ENCODE measurements at regions not wholly inside any gene's neighbourhood (a gene's known extent, or its start where the extent isn't known, plus 50 kb on each side); places are given as distances from the start of the nearest gene placed in this dataset.

DNA sequence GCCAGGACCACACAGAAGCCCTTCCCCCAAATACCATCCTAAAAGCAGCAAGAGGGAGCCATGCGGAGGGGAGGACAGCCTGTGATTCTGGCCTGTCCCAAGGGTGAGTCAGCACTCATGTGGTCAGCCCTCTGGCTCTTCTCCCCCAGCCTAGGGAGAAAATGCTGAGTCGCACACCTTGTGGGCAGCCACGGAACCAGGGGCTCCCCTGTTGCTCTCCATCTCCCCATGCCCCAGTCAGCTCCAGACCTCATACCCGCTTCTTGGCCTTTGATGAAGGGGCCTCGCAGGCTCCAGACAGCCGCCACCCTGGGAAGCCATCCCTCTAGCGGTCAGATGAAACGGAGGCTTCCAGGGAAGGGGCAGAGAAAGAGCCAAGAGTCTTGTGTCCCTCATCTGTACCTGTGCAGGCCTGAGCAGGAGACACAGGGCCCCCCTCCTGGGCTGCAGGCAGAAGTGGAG is 181.3 kb upstream of the SIX2 start:
- no peak for TF ChIP-seq ESRRG (CRISPR knock-in tag; IDR thresholded peaks at IDR 0.05)
- TF ChIP-seq CSDC2 (CRISPR knock-in tag; IDR thresholded peaks at IDR 0.05) = no peak
- no peak for TF ChIP-seq GLIS3 (CRISPR knock-in tag; IDR thresholded peaks at IDR 0.05)
- TF ChIP-seq, protein P1, sequence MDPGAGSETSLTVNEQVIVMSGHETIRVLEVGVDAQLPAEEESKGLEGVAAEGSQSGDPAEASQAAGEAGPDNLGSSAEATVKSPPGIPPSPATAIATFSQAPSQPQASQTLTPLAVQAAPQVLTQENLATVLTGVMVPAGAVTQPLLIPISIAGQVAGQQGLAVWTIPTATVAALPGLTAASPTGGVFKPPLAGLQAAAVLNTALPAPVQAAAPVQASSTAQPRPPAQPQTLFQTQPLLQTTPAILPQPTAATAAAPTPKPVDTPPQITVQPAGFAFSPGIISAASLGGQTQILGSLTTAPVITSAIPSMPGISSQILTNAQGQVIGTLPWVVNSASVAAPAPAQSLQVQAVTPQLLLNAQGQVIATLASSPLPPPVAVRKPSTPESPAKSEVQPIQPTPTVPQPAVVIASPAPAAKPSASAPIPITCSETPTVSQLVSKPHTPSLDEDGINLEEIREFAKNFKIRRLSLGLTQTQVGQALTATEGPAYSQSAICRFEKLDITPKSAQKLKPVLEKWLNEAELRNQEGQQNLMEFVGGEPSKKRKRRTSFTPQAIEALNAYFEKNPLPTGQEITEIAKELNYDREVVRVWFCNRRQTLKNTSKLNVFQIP (CRISPR knock-in tag; IDR thresholded peaks at IDR 0.05; ENCODE audit: borderline replicate concordance, low read depth) = no peak
- TF ChIP-seq ZNF70 (CRISPR knock-in tag; IDR thresholded peaks at IDR 0.05) = no peak
- TF ChIP-seq BACH2 (CRISPR knock-in tag; IDR thresholded peaks at IDR 0.05; ENCODE audit: borderline replicate concordance) = no peak
- TF ChIP-seq, protein P2, sequence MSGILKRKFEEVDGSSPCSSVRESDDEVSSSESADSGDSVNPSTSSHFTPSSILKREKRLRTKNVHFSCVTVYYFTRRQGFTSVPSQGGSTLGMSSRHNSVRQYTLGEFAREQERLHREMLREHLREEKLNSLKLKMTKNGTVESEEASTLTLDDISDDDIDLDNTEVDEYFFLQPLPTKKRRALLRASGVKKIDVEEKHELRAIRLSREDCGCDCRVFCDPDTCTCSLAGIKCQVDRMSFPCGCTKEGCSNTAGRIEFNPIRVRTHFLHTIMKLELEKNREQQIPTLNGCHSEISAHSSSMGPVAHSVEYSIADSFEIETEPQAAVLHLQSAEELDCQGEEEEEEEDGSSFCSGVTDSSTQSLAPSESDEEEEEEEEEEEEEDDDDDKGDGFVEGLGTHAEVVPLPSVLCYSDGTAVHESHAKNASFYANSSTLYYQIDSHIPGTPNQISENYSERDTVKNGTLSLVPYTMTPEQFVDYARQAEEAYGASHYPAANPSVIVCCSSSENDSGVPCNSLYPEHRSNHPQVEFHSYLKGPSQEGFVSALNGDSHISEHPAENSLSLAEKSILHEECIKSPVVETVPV (CRISPR knock-in tag; IDR thresholded peaks at IDR 0.05) = no peak
- TF ChIP-seq TOX (CRISPR knock-in tag; IDR thresholded peaks at IDR 0.05; ENCODE audit: borderline replicate concordance) = no peak
- ATAC-seq = peak; percentile 65

DNA sequence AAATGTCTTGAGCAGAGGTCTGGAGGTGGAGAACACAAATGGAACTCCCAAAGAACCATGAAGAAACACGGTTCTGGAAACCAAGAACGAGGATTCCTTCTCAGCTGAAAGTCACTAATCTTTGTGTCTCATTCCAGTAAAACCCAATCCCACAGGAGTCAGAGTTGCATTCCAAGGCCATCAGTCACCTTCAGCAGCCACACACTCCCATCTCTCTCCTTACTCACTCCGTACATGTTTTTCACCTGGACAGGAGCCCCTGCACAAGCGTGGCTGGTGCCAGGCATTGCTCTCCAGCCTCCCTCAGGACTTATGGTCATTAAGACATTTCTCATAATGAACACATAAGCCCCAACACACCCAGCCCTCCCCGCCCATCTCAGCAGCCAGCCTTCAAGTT is 175.4 kb upstream of the SIX2 start:
- TF ChIP-seq RARB (CRISPR knock-in tag; IDR thresholded peaks at IDR 0.05) (no peak), TCF4 (CRISPR knock-in tag; IDR thresholded peaks at IDR 0.05; ENCODE audit: borderline replicate concordance) (no peak), PPARA (CRISPR knock-in tag; IDR thresholded peaks at IDR 0.05; ENCODE audit: borderline replicate concordance) (no peak), GLIS3 (CRISPR knock-in tag; IDR thresholded peaks at IDR 0.05) (no peak), ZNF70 (CRISPR knock-in tag; IDR thresholded peaks at IDR 0.05) (no peak), ARNTL (CRISPR knock-in tag; IDR thresholded peaks at IDR 0.05; ENCODE audit: borderline replicate concordance, low read depth) (no peak)
- TF ChIP-seq, protein P3, sequence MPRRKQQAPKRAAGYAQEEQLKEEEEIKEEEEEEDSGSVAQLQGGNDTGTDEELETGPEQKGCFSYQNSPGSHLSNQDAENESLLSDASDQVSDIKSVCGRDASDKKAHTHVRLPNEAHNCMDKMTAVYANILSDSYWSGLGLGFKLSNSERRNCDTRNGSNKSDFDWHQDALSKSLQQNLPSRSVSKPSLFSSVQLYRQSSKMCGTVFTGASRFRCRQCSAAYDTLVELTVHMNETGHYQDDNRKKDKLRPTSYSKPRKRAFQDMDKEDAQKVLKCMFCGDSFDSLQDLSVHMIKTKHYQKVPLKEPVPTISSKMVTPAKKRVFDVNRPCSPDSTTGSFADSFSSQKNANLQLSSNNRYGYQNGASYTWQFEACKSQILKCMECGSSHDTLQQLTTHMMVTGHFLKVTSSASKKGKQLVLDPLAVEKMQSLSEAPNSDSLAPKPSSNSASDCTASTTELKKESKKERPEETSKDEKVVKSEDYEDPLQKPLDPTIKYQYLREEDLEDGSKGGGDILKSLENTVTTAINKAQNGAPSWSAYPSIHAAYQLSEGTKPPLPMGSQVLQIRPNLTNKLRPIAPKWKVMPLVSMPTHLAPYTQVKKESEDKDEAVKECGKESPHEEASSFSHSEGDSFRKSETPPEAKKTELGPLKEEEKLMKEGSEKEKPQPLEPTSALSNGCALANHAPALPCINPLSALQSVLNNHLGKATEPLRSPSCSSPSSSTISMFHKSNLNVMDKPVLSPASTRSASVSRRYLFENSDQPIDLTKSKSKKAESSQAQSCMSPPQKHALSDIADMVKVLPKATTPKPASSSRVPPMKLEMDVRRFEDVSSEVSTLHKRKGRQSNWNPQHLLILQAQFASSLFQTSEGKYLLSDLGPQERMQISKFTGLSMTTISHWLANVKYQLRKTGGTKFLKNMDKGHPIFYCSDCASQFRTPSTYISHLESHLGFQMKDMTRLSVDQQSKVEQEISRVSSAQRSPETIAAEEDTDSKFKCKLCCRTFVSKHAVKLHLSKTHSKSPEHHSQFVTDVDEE (CRISPR knock-in tag; IDR thresholded peaks at IDR 0.05) = no peak
- TF ChIP-seq, protein P1 (CRISPR knock-in tag; IDR thresholded peaks at IDR 0.05; ENCODE audit: borderline replicate concordance, low read depth) = no peak
- ATAC-seq = peak; percentile 56

DNA sequence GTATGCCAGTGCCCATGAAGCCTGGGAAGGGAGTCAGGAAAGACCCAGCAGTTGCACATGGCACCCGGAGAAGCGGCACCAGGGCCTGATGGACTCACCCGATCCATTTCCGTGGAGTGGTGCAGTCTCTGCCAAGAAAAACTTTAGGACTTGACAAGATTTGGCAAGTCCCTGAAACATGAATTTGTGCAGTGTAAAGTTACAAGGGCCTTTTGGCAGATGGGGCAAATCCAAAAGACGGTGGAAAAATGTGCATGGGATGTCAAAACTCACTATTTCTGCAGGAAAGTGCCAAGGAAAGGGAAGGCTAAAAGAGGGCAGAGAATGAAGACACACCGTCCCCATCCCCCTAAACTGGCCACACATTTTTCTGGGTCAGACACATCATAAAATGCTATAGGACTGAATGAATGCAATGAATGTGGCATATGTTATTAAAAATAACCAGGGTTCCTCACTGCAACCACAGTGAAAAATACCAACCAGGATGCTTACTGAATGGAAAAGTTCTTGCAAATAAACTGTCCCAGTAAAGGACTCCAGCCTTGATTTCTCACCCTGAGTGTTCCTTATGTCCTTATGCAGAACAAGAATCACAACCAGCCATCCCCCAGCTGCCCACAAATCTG is 173.5 kb upstream of the SIX2 start:
- TF ChIP-seq ZC3H10 (CRISPR knock-in tag; IDR thresholded peaks at IDR 0.05) (no peak), CSDC2 (CRISPR knock-in tag; IDR thresholded peaks at IDR 0.05) (no peak), ARNTL (CRISPR knock-in tag; IDR thresholded peaks at IDR 0.05; ENCODE audit: borderline replicate concordance, low read depth) (no peak), BACH2 (CRISPR knock-in tag; IDR thresholded peaks at IDR 0.05; ENCODE audit: borderline replicate concordance) (no peak)
- TF ChIP-seq, protein P4, sequence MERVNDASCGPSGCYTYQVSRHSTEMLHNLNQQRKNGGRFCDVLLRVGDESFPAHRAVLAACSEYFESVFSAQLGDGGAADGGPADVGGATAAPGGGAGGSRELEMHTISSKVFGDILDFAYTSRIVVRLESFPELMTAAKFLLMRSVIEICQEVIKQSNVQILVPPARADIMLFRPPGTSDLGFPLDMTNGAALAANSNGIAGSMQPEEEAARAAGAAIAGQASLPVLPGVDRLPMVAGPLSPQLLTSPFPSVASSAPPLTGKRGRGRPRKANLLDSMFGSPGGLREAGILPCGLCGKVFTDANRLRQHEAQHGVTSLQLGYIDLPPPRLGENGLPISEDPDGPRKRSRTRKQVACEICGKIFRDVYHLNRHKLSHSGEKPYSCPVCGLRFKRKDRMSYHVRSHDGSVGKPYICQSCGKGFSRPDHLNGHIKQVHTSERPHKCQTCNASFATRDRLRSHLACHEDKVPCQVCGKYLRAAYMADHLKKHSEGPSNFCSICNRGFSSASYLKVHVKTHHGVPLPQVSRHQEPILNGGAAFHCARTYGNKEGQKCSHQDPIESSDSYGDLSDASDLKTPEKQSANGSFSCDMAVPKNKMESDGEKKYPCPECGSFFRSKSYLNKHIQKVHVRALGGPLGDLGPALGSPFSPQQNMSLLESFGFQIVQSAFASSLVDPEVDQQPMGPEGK (CRISPR knock-in tag; IDR thresholded peaks at IDR 0.05; ENCODE audit: borderline replicate concordance) = no peak
- peak; percentile 34 for ATAC-seq

DNA sequence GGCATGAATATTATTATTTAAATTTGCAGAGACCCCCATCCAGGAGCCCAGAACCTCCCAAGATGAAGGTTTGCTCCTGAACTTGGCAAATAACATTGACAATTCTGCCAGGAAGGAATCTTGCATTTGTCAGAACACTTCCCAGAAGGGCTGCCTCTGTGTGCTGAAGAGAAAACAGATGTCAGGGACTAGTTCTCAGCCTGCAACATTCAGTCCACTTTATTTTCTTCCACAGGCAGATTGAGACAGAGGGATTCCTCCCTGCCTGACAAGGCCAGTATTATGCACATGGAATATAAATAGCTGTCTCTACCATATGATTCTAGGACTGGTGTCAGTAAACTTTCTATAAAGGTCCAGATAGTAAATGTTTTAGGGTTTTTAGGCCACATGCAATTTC is 171.5 kb upstream of the SIX2 start:
- no peak for ATAC-seq
- TF ChIP-seq TOX (CRISPR knock-in tag; IDR thresholded peaks at IDR 0.05; ENCODE audit: borderline replicate concordance) (no peak), GLIS3 (CRISPR knock-in tag; IDR thresholded peaks at IDR 0.05) (no peak), OSR1 (CRISPR knock-in tag; IDR thresholded peaks at IDR 0.05) (no peak), BACH2 (CRISPR knock-in tag; IDR thresholded peaks at IDR 0.05; ENCODE audit: borderline replicate concordance) (no peak), ZNF565 (CRISPR knock-in tag; conservative IDR thresholded peaks at IDR 0.05; ENCODE audit: low read depth) (no peak), ZFP3 (CRISPR knock-in tag; IDR thresholded peaks at IDR 0.05) (no peak), PPARA (CRISPR knock-in tag; IDR thresholded peaks at IDR 0.05; ENCODE audit: borderline replicate concordance) (no peak), ZC3H10 (CRISPR knock-in tag; IDR thresholded peaks at IDR 0.05) (no peak)
- TF ChIP-seq, protein P1 (CRISPR knock-in tag; IDR thresholded peaks at IDR 0.05; ENCODE audit: borderline replicate concordance, low read depth) = no peak
- TF ChIP-seq, protein P3 (CRISPR knock-in tag; IDR thresholded peaks at IDR 0.05) = no peak
